ENCODE measurements at regions not wholly inside any gene's neighbourhood (a gene's known extent, or its start where the extent isn't known, plus 50 kb on each side); places are given as distances from the start of the nearest gene placed in this dataset.
"Not testable (repeated sequence)": the region's sequence is repeated elsewhere in the genome, so short reads cannot be mapped to it uniquely, and the experiment has no call there.

DNA sequence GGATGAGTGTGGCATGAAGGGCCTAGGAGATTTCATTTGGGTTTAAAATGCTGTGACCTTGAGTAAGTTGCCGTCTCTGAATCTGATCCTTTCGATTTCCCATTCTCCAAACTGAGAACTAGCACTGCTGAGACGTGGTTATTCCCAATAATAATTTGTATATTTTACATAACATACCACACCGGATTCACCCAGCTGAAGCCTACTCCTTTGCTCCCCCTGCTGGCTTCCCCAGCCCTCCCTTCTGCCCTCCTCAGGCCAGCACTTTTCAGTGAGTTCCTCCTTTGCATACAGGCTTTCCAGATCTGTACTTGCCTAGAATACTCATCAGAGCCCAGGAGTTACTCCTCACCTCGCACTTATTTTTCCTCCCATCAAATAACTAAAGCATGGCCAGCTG, 255.1 kb downstream of the OR4F29 start:
- DNase-seq; H3K27ac Mint-ChIP-seq; H3K36me3 Mint-ChIP-seq (ENCODE audit: low read depth); H3K27me3 Mint-ChIP-seq; H3K4me1 Mint-ChIP-seq (ENCODE audit: low read depth); H3K4me3 Mint-ChIP-seq; H3K9me3 Mint-ChIP-seq: not testable (repeated sequence)

- DNase-seq = peak; percentile 31
- H3K27ac Mint-ChIP-seq, H3K4me3 Mint-ChIP-seq: not testable (repeated sequence)
These were observed 260.0 kb downstream of the OR4F29 start for GRCh38 chr1:191296-192049.

DNA sequence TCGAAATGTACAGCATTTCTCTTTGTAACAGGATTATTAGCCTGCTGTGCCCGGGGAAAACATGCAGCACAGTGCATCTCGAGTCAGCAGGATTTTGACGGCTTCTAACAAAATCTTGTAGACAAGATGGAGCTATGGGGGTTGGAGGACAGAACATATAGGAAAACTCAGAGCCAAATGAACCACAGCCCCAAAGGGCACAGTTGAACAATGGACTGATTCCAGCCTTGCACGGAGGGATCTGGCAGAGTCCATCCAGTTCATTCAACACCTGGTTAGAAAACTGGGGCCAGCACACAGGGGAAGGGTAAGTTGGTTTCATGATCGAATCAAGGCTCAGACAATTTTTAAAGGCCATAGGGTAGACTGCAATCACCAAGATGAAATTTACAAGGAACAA, 260.8 kb downstream of the OR4F29 start:
- H3K9me3 Mint-ChIP-seq; H3K27ac Mint-ChIP-seq; H3K4me3 Mint-ChIP-seq; H3K27me3 Mint-ChIP-seq; H3K36me3 Mint-ChIP-seq (ENCODE audit: low read depth); H3K4me1 Mint-ChIP-seq (ENCODE audit: low read depth); DNase-seq: not testable (repeated sequence)

More at GRCh38 chr1:191296-192049, 260.0 kb downstream of the OR4F29 start:
- not testable (repeated sequence) for H3K4me1 Mint-ChIP-seq (ENCODE audit: low read depth); H3K9me3 Mint-ChIP-seq; H3K36me3 Mint-ChIP-seq (ENCODE audit: low read depth); H3K27me3 Mint-ChIP-seq

DNA sequence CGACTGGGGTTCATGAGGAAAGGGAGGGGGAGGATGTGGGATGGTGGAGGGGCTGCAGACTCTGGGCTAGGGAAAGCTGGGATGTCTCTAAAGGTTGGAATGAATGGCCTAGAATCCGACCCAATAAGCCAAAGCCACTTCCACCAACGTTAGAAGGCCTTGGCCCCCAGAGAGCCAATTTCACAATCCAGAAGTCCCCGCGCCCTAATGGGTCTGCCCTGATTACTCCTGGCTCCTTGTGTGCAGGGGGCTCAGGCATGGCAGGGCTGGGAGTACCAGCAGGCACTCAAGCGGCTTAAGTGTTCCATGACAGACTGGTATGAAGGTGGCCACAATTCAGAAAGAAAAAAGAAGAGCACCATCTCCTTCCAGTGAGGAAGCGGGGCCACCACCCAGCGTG, 261.6 kb downstream of the OR4F29 start:
- H3K27ac Mint-ChIP-seq = not testable (repeated sequence)

DNA sequence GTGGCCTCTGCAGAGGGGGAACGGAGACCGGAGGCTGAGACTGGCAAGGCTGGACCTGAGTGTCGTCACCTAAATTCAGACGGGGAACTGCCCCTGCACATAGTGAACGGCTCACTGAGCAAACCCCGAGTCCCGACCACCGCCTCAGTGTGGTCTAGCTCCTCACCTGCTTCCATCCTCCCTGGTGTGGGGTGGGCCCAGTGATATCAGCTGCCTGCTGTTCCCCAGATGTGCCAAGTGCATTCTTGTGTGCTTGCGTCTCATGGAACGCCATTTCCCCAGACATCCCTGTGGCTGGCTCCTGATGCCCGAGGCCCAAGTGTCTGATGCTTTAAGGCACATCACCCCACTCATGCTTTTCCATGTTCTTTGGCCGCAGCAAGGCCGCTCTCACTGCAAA, 262.2 kb downstream of the OR4F29 start:
- not testable (repeated sequence) for H3K4me3 Mint-ChIP-seq; DNase-seq; H3K36me3 Mint-ChIP-seq (ENCODE audit: low read depth); H3K9me3 Mint-ChIP-seq; H3K27me3 Mint-ChIP-seq; H3K4me1 Mint-ChIP-seq (ENCODE audit: low read depth); H3K27ac Mint-ChIP-seq

More for the DNA sequence above, 261.6 kb downstream of the OR4F29 start:
- not testable (repeated sequence) for H3K27me3 Mint-ChIP-seq; H3K4me3 Mint-ChIP-seq; H3K9me3 Mint-ChIP-seq; H3K36me3 Mint-ChIP-seq (ENCODE audit: low read depth); H3K4me1 Mint-ChIP-seq (ENCODE audit: low read depth)
- DNase-seq = peak; percentile 20

GRCh38 chr1:187298-187697, 264.2 kb downstream of the OR4F29 start:
- H3K27ac Mint-ChIP-seq; H3K27me3 Mint-ChIP-seq; H3K4me1 Mint-ChIP-seq (ENCODE audit: low read depth); H3K9me3 Mint-ChIP-seq; DNase-seq; H3K4me3 Mint-ChIP-seq; H3K36me3 Mint-ChIP-seq (ENCODE audit: low read depth): not testable (repeated sequence)

GRCh38 chr1:186691-187131, 264.8 kb downstream of the OR4F29 start:
- H3K36me3 Mint-ChIP-seq (ENCODE audit: low read depth); DNase-seq; H3K27me3 Mint-ChIP-seq: not testable (repeated sequence)

DNA sequence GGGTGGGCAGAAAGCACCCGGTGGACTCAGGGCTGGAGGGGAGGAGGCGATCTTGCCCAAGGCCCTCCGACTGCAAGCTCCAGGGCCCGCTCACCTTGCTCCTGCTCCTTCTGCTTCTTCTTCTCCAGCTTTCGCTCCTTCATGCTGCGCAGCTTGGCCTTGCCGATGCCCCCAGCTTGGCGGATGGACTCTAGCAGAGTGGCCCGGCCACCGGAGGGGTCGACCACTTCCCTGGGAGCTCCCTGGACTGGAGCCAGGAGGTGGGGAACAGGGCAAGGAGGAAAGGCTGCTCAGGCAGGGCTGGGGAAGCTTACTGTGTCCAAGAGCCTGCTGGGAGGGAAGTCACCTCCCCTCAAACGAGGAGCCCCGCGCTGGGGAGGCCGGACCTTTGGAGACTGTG, 265.3 kb downstream of the OR4F29 start:
- H3K4me1 Mint-ChIP-seq (ENCODE audit: low read depth); DNase-seq; H3K27ac Mint-ChIP-seq; H3K4me3 Mint-ChIP-seq; H3K27me3 Mint-ChIP-seq; H3K9me3 Mint-ChIP-seq; H3K36me3 Mint-ChIP-seq (ENCODE audit: low read depth): not testable (repeated sequence)

More at GRCh38 chr1:186691-187131, 264.8 kb downstream of the OR4F29 start:
- not testable (repeated sequence) for H3K9me3 Mint-ChIP-seq; H3K4me1 Mint-ChIP-seq (ENCODE audit: low read depth); H3K27ac Mint-ChIP-seq; H3K4me3 Mint-ChIP-seq

GRCh38 chr1:185526-185925, 266.0 kb downstream of the OR4F29 start:
- H3K9me3 Mint-ChIP-seq; H3K27me3 Mint-ChIP-seq; DNase-seq; H3K27ac Mint-ChIP-seq; H3K4me3 Mint-ChIP-seq; H3K36me3 Mint-ChIP-seq (ENCODE audit: low read depth); H3K4me1 Mint-ChIP-seq (ENCODE audit: low read depth): not testable (repeated sequence)

GRCh38 chr1:184336-184686, 267.2 kb downstream of the OR4F29 start:
- not testable (repeated sequence) for H3K4me1 Mint-ChIP-seq (ENCODE audit: low read depth); H3K4me3 Mint-ChIP-seq

GRCh38 chr1:183620-184335, 267.7 kb downstream of the OR4F29 start:
- not testable (repeated sequence) for H3K4me3 Mint-ChIP-seq; H3K36me3 Mint-ChIP-seq (ENCODE audit: low read depth); H3K4me1 Mint-ChIP-seq (ENCODE audit: low read depth); H3K27me3 Mint-ChIP-seq; H3K27ac Mint-ChIP-seq; H3K9me3 Mint-ChIP-seq
- peak; percentile 28 for DNase-seq

More at GRCh38 chr1:184336-184686, 267.2 kb downstream of the OR4F29 start:
- peak; percentile 33 for DNase-seq
- H3K9me3 Mint-ChIP-seq; H3K36me3 Mint-ChIP-seq (ENCODE audit: low read depth); H3K27me3 Mint-ChIP-seq; H3K27ac Mint-ChIP-seq: not testable (repeated sequence)

- not testable (repeated sequence) for H3K27ac Mint-ChIP-seq; H3K4me3 Mint-ChIP-seq; H3K9me3 Mint-ChIP-seq; H3K27me3 Mint-ChIP-seq; H3K4me1 Mint-ChIP-seq (ENCODE audit: low read depth); H3K36me3 Mint-ChIP-seq (ENCODE audit: low read depth)
- peak; percentile 27 for DNase-seq
These were observed 268.4 kb downstream of the OR4F29 start for GRCh38 chr1:183081-183480.

GRCh38 chr1:182631-183030, 268.8 kb downstream of the OR4F29 start:
- not testable (repeated sequence) for H3K36me3 Mint-ChIP-seq (ENCODE audit: low read depth); H3K4me1 Mint-ChIP-seq (ENCODE audit: low read depth); DNase-seq; H3K9me3 Mint-ChIP-seq; H3K4me3 Mint-ChIP-seq; H3K27ac Mint-ChIP-seq; H3K27me3 Mint-ChIP-seq

- H3K27ac Mint-ChIP-seq; H3K27me3 Mint-ChIP-seq; H3K36me3 Mint-ChIP-seq (ENCODE audit: low read depth); H3K4me1 Mint-ChIP-seq (ENCODE audit: low read depth); H3K4me3 Mint-ChIP-seq; H3K9me3 Mint-ChIP-seq: not testable (repeated sequence)
- peak; percentile 60 for DNase-seq
These were observed 269.9 kb downstream of the OR4F29 start for GRCh38 chr1:181247-182216.

GRCh38 chr1:180749-181205, 270.7 kb downstream of the OR4F29 start:
- not testable (repeated sequence) for H3K27me3 Mint-ChIP-seq; H3K27ac Mint-ChIP-seq; H3K9me3 Mint-ChIP-seq; H3K36me3 Mint-ChIP-seq (ENCODE audit: low read depth); H3K4me1 Mint-ChIP-seq (ENCODE audit: low read depth); H3K4me3 Mint-ChIP-seq
- DNase-seq = peak; percentile 27

All from activated T-cell treated with anti-CD3 and anti-CD28 coated beads, Interleukin-2, amount 50 U/mL, for 24 hours (primary cell).